IMR-90 (cell line): ENCODE measurements at regions not wholly inside any gene's neighbourhood (a gene's known extent, or its start where the extent isn't known, plus 50 kb on each side); places are given as distances from the start of the nearest gene placed in this dataset.

Experiments used
- ATAC-seq: fragments of 200-7000 bp; cut with Tn5 transposase; 2 replicates; pipeline ENCODE4 v1.9.1; 2020; ENCODE audit warnings: low read depth, mild to moderate bottlenecking, moderate library complexity
- BruUV-seq: library from RNA; stranded (reverse); fragments of 400-500 nt; replicated peaks from 2 replicates; lab custom pipeline; 2021; lab: Mats Ljungman, UMichigan
- CTCF ChIA-PET: fragments of 300-600 bp; formaldehyde crosslinking; extraction: SDS; loops from one replicate; lab custom pipeline; 2021; ENCODE audit warnings: antibody characterized with exemption; lab: Yijun Ruan, JAX
- POLR2A ChIA-PET: fragments of 300-600 bp; sonication (Branson Sonifier 250); formaldehyde crosslinking; loops from one replicate; lab custom pipeline; 2022; ENCODE audit warnings: antibody characterized with exemption; ENCODE audit not compliant: unreplicated experiment; lab: Charles Lee
- DNase-seq: peaks from one replicate; pipeline ENCODE4 v3.0.0; 2013
- H2AFZ ChIP-seq: replicated peaks from 2 replicates; pipeline ENCODE3; 2013; ENCODE audit warnings: low read length, mild to moderate bottlenecking; ENCODE audit not compliant: poor library complexity
- H2AK5ac ChIP-seq: 2 replicates; pipeline ENCODE4 v1.6.1; 2013; ENCODE audit warnings: low read depth, low read length, inconsistent platforms
- H2AK9ac ChIP-seq: replicated peaks from 2 replicates; pipeline ENCODE3; 2013; ENCODE audit warnings: mild to moderate bottlenecking, low read depth, low read length, moderate library complexity; ENCODE audit not compliant: poor library complexity
- H2BK120ac ChIP-seq: 2 replicates; pipeline ENCODE4 v1.6.1; 2013; ENCODE audit warnings: low read depth, low read length, inconsistent platforms
- H2BK15ac ChIP-seq: 3 replicates; pipeline ENCODE4 v1.6.1; 2013; ENCODE audit warnings: low read depth, low read length, inconsistent platforms
- H2BK20ac ChIP-seq: 2 replicates; pipeline ENCODE4 v1.6.1; 2013; ENCODE audit warnings: low read depth, mild to moderate bottlenecking, inconsistent platforms, low read length, moderate library complexity
- H2BK5ac ChIP-seq: 2 replicates; pipeline ENCODE4 v1.6.1; 2013; ENCODE audit warnings: mild to moderate bottlenecking, low read depth, low read length, inconsistent platforms; ENCODE audit not compliant: poor library complexity, severe bottlenecking
- H3K14ac ChIP-seq: replicated peaks from 2 replicates; pipeline ENCODE4 v1.6.1; 2013; ENCODE audit warnings: low read depth, low read length, inconsistent platforms
- H3K18ac ChIP-seq: 2 replicates; pipeline ENCODE4 v1.6.1; 2013; ENCODE audit warnings: low read depth, low read length, control low read depth
- H3K23ac ChIP-seq: 2 replicates; pipeline ENCODE4 v1.6.1; 2013; ENCODE audit warnings: low read depth, low read length, inconsistent platforms
- H3K27ac ChIP-seq: 2 replicates; pipeline ENCODE4 v1.5.1; 2013; ENCODE audit warnings: mild to moderate bottlenecking, control low read depth, low read length; ENCODE audit not compliant: insufficient read depth
- H3K27me3 ChIP-seq: 2 replicates; pipeline ENCODE4 v1.6.1; 2013; ENCODE audit warnings: low read length; ENCODE audit not compliant: control insufficient read depth, insufficient read depth
- H3K36me3 ChIP-seq: 2 replicates; pipeline ENCODE4 v1.6.1; 2013; ENCODE audit warnings: low read length, mixed read lengths; ENCODE audit not compliant: control insufficient read depth, insufficient read depth
- H3K4ac ChIP-seq: 2 replicates; pipeline ENCODE4 v1.6.1; 2013; ENCODE audit warnings: low read depth, low read length, inconsistent platforms
- H3K4me1 ChIP-seq: 2 replicates; pipeline ENCODE4 v1.6.1; 2013; ENCODE audit warnings: low read length, mixed read lengths; ENCODE audit not compliant: control insufficient read depth, insufficient read depth
- H3K4me2 ChIP-seq: 2 replicates; pipeline ENCODE4 v1.6.1; 2013; ENCODE audit warnings: low read depth, mild to moderate bottlenecking, control low read depth, low read length, moderate library complexity
- H3K4me3 ChIP-seq: 2 replicates; pipeline ENCODE4 v1.5.1; 2013; ENCODE audit warnings: low read depth, mild to moderate bottlenecking, control low read depth, low read length, moderate library complexity; ENCODE audit not compliant: insufficient read depth
- H3K56ac ChIP-seq: 2 replicates; pipeline ENCODE4 v1.6.1; 2013; ENCODE audit warnings: low read length, inconsistent platforms; ENCODE audit not compliant: insufficient read depth; ENCODE audit errors: extremely low read depth
- H3K79me1 ChIP-seq, 2 experiments: 2 replicates each; pipeline ENCODE4 v1.6.1; 2013; ENCODE audit warnings: low read length in 2 of 2, inconsistent platforms in 1 of 2, low read depth in 1 of 2
- H3K9ac ChIP-seq: 2 replicates; pipeline ENCODE4 v1.6.1; 2013; ENCODE audit warnings: low read depth, low read length, control low read depth
- H3K9me1 ChIP-seq: 2 replicates; pipeline ENCODE4 v1.6.1; 2013; ENCODE audit warnings: low read length, inconsistent platforms; ENCODE audit not compliant: insufficient read depth
- H3K9me3 ChIP-seq: 2 replicates; pipeline ENCODE4 v1.6.1; 2013; ENCODE audit warnings: low read length; ENCODE audit not compliant: control insufficient read depth, insufficient read depth
- H4K20me1 ChIP-seq: 2 replicates; pipeline ENCODE4 v1.6.1; 2013; ENCODE audit warnings: low read length, inconsistent platforms; ENCODE audit not compliant: insufficient read depth
- H4K5ac ChIP-seq: 2 replicates; pipeline ENCODE4 v1.6.1; 2013; ENCODE audit warnings: mild to moderate bottlenecking, low read depth, low read length, control low read depth
- H4K8ac ChIP-seq, 2 experiments: 2 replicates each; pipeline ENCODE4 v1.6.1; 2013; ENCODE audit warnings: low read depth in 2 of 2, low read length in 2 of 2, control low read depth in 1 of 2, inconsistent platforms in 1 of 2
- H4K91ac ChIP-seq: 2 replicates; pipeline ENCODE4 v1.6.1; 2013; ENCODE audit warnings: low read depth, low read length, inconsistent platforms; ENCODE audit not compliant: insufficient read depth
- BHLHE40 ChIP-seq: fragments of 150-350 bp; IDR thresholded peaks from 2 replicates; pipeline ENCODE4 v1.6.1; 2016; ENCODE audit warnings: mild to moderate bottlenecking, low read depth, low read length
- CEBPB ChIP-seq: IDR thresholded peaks from 2 replicates; pipeline ENCODE4 v1.6.1; 2012; ENCODE audit warnings: low read depth, low read length, improper control_type of control experiment
- CHD1 ChIP-seq: IDR thresholded peaks from 2 replicates; pipeline ENCODE4 v1.6.1; 2012; ENCODE audit warnings: low read depth, low read length, improper control_type of control experiment
- FOS ChIP-seq: fragments of 150-350 bp; IDR thresholded peaks from 2 replicates; pipeline ENCODE4 v1.6.1; 2016; ENCODE audit warnings: low read depth, low read length
- MAFK ChIP-seq: IDR thresholded peaks from 2 replicates; pipeline ENCODE4 v1.6.1; 2012; ENCODE audit warnings: low read depth, low read length, improper control_type of control experiment
- MAZ ChIP-seq: IDR thresholded peaks from 2 replicates; pipeline ENCODE4 v1.6.1; 2012; ENCODE audit warnings: low read depth, mild to moderate bottlenecking, low read length, improper control_type of control experiment, moderate library complexity, borderline replicate concordance
- MXI1 ChIP-seq: IDR thresholded peaks from 2 replicates; pipeline ENCODE4 v1.6.1; 2012; ENCODE audit warnings: low read depth, mild to moderate bottlenecking, low read length, moderate library complexity, borderline replicate concordance
- NFE2L2 ChIP-seq: fragments of 150-350 bp; IDR thresholded peaks from 2 replicates; pipeline ENCODE4 v1.6.1; 2016; ENCODE audit warnings: low read depth, mild to moderate bottlenecking, low read length
- POLR2A ChIP-seq: IDR thresholded peaks from 2 replicates; pipeline ENCODE4 v1.6.1; 2012; ENCODE audit warnings: mild to moderate bottlenecking, low read depth, low read length
- RAD21 ChIP-seq: IDR thresholded peaks from 2 replicates; pipeline ENCODE4 v1.6.1; 2012; ENCODE audit warnings: low read length, improper control_type of control experiment
- RCOR1 ChIP-seq: IDR thresholded peaks from 2 replicates; pipeline ENCODE4 v1.6.1; 2012; ENCODE audit warnings: mild to moderate bottlenecking, low read length, improper control_type of control experiment; ENCODE audit not compliant: insufficient replicate concordance
- RFX5 ChIP-seq: IDR thresholded peaks from 2 replicates; pipeline ENCODE4 v1.8.0; 2012; ENCODE audit warnings: low read depth, mild to moderate bottlenecking, low read length, moderate library complexity
- SMC3 ChIP-seq: fragments of 150-350 bp; IDR thresholded peaks from 2 replicates; pipeline ENCODE4 v1.6.1; 2016; ENCODE audit warnings: low read depth, mild to moderate bottlenecking, antibody characterized with exemption, low read length, moderate library complexity
- WGBS, 2 experiments: methylation state at CpG; one replicate each; pipeline versions ENCODE4 v1.1.5 to v1.1.7; 2013; ENCODE audit warnings: missing lambda C conversion rate in 2 of 2; ENCODE audit not compliant: insufficient read length in 1 of 2; ENCODE audit errors: extremely low coverage in 2 of 2; 5-methylcytosine and 5-hydroxymethylcytosine counted together
- dilution Hi-C: fragments of 300-500 bp; cut with HindIII; formaldehyde crosslinking; loops from one replicate; pipeline ENCODE4 v1.14.3; 2018; ENCODE audit warnings: low sequenced_read_pairs; ENCODE audit not compliant: unreplicated experiment
- in situ Hi-C: fragments of 300-500 bp; cut with MboI; formaldehyde crosslinking; loops from 3 replicates; pipeline ENCODE4 v1.14.3; 2019; ENCODE audit warnings: low sequenced_read_pairs, inconsistent platforms, mixed read lengths
- intact Hi-C: fragments of 100-400 bp; cut with micrococcal nuclease; formaldehyde crosslinking; loops from 2 replicates; pipeline ENCODE4 v1.10.0; 2022
- TF ChIP-seq, protein P1 (sequence below): fragments of 150-350 bp; IDR thresholded peaks from 2 replicates; pipeline ENCODE4 v1.6.1; 2016; ENCODE audit warnings: low read depth, mild to moderate bottlenecking, low read length, moderate library complexity, borderline replicate concordance
- TF ChIP-seq, protein P2 (sequence below): conservative IDR thresholded peaks from 2 replicates; pipeline ENCODE4 v1.5.1; 2012; ENCODE audit warnings: mild to moderate bottlenecking, low read depth, low read length, improper control_type of control experiment
- TF ChIP-seq, protein P3 (sequence below): fragments of 150-350 bp; IDR thresholded peaks from 2 replicates; pipeline ENCODE4 v1.6.1; 2017; ENCODE audit warnings: mild to moderate bottlenecking, antibody characterized with exemption, low read length, low read depth

DNA sequence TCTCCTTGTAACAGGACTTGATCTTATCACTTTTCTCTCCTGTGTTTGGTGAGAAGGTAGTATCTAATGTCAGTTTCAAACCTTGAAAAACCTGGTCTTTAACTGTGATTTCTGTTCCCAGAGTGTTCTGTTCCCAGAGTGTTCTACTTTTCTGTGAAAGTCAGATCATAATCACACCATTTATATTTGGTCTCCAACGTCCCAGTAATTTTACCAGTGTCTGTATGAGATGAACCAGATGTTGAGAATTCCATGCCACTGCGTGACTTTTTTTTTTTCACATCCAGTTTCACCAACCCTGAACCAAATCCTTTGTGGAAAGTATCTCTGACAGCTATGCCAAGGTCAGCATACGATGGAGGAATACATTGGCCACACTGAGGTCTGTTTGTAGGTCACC, 365.2 kb downstream of the USP25 start:
- BruUV-seq: no TSS peak
- no peak overlapping the region for H3K18ac ChIP-seq
- in situ Hi-C loops: no loop called here

More for the DNA sequence above, 365.2 kb downstream of the USP25 start:
- Histone ChIP-seq H2AK9ac (peak overlapping the region; percentile 28), H3K23ac (no peak overlapping the region), H3K79me1 (no peaks in the 10 kb centered on the region), H3K4me3 (no peak overlapping the region), H3K9ac (no peak overlapping the region), H3K27ac (no peak overlapping the region), H4K5ac (no peak overlapping the region), H2AK5ac (no peak overlapping the region), H3K27me3 (no peaks in the 10 kb centered on the region), H4K91ac (no peak overlapping the region), H2BK15ac (no peak overlapping the region), H3K4me2 (no peak overlapping the region), H2AFZ (no peak overlapping the region), H3K9me1 (no peaks in the 10 kb centered on the region), H3K9me3 (no peaks in the 10 kb centered on the region), H4K8ac (no peak overlapping the region), H3K56ac (no peak overlapping the region), H3K36me3 (no peaks in the 10 kb centered on the region), H2BK120ac (no peak overlapping the region), H3K4me1 (no peaks in the 10 kb centered on the region), H2BK5ac (no peak overlapping the region), H3K4ac (no peak overlapping the region), H2BK20ac (no peak overlapping the region), H4K20me1 (no peaks in the 10 kb centered on the region), H3K14ac (no peak overlapping the region)
- dilution Hi-C loops: no loop called here
- no CpG with 5 or more reads among the region's 3 CpGs for WGBS, 2 experiments
- no peak for TF ChIP-seq SMC3
- no peak for TF ChIP-seq NFE2L2
- no peak for TF ChIP-seq RCOR1
- TF ChIP-seq, protein P1, sequence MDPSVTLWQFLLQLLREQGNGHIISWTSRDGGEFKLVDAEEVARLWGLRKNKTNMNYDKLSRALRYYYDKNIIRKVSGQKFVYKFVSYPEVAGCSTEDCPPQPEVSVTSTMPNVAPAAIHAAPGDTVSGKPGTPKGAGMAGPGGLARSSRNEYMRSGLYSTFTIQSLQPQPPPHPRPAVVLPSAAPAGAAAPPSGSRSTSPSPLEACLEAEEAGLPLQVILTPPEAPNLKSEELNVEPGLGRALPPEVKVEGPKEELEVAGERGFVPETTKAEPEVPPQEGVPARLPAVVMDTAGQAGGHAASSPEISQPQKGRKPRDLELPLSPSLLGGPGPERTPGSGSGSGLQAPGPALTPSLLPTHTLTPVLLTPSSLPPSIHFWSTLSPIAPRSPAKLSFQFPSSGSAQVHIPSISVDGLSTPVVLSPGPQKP: no peak
- no peak for TF ChIP-seq FOS
- TF ChIP-seq, protein P2, sequence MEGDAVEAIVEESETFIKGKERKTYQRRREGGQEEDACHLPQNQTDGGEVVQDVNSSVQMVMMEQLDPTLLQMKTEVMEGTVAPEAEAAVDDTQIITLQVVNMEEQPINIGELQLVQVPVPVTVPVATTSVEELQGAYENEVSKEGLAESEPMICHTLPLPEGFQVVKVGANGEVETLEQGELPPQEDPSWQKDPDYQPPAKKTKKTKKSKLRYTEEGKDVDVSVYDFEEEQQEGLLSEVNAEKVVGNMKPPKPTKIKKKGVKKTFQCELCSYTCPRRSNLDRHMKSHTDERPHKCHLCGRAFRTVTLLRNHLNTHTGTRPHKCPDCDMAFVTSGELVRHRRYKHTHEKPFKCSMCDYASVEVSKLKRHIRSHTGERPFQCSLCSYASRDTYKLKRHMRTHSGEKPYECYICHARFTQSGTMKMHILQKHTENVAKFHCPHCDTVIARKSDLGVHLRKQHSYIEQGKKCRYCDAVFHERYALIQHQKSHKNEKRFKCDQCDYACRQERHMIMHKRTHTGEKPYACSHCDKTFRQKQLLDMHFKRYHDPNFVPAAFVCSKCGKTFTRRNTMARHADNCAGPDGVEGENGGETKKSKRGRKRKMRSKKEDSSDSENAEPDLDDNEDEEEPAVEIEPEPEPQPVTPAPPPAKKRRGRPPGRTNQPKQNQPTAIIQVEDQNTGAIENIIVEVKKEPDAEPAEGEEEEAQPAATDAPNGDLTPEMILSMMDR: no peak
- no peak for TF ChIP-seq MAFK
- no peak for TF ChIP-seq CEBPB
- TF ChIP-seq, protein P3, sequence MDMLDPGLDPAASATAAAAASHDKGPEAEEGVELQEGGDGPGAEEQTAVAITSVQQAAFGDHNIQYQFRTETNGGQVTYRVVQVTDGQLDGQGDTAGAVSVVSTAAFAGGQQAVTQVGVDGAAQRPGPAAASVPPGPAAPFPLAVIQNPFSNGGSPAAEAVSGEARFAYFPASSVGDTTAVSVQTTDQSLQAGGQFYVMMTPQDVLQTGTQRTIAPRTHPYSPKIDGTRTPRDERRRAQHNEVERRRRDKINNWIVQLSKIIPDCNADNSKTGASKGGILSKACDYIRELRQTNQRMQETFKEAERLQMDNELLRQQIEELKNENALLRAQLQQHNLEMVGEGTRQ: no peak
- TF ChIP-seq BHLHE40: no peak
- TF ChIP-seq MAZ: no peak
- no peak for TF ChIP-seq CHD1
- no peak for TF ChIP-seq MXI1
- no peak for TF ChIP-seq POLR2A
- TF ChIP-seq RAD21: no peak
- no peak for TF ChIP-seq RFX5
- ChIA-PET CTCF (no interaction called here), POLR2A (no interaction called here)
- DNase-seq (no peak), ATAC-seq (no peak)
- intact Hi-C loops: no loop called here
